Activated naive CD4-positive, alpha-beta T cell treated with anti-CD3 and anti-CD28 coated beads, Interleukin-2, amount 50 U/mL, for 16 hours (primary cell): ENCODE measurements at regions not wholly inside any gene's neighbourhood (a gene's known extent, or its start where the extent isn't known, plus 50 kb on each side); places are given as distances from the start of the nearest gene placed in this dataset.

Experiments
- DNase-seq: peaks from one replicate; pipeline ENCODE4 v3.0.0-alpha.2; 2020

- DNase-seq = no peak
Observed at GRCh38 chr2:180443888-180444287, 436.8 kb upstream of the CWC22 start.

- DNase-seq = no peak
Observed at GRCh38 chr2:180442860-180443644, 436.0 kb upstream of the CWC22 start.

- DNase-seq = no peak
Observed at GRCh38 chr2:180419212-180419611, 412.1 kb upstream of the CWC22 start.

GRCh38 chr2:180416627-180417026 lies 409.5 kb upstream of the CWC22 start:
- DNase-seq = no peak

- DNase-seq = no peak
Observed at GRCh38 chr2:180413336-180413735, 406.2 kb upstream of the CWC22 start.

GRCh38 chr2:180412219-180412618 lies 405.1 kb upstream of the CWC22 start:
- DNase-seq = no peak

- no peak for DNase-seq
Observed at GRCh38 chr2:180411661-180412060, 404.6 kb upstream of the CWC22 start.

GRCh38 chr2:180406687-180407086 lies 399.6 kb upstream of the CWC22 start:
- no peak for DNase-seq

- DNase-seq = no peak
Observed at GRCh38 chr2:180405520-180405919, 398.4 kb upstream of the CWC22 start.

GRCh38 chr2:180394305-180394704 lies 387.2 kb upstream of the CWC22 start:
- no peak for DNase-seq

- DNase-seq = no peak
Observed at GRCh38 chr2:180385601-180386201, 378.6 kb upstream of the CWC22 start.

GRCh38 chr2:180376066-180376465 lies 369.0 kb upstream of the CWC22 start:
- no peak for DNase-seq

GRCh38 chr2:180374502-180375281 lies 367.6 kb upstream of the CWC22 start:
- DNase-seq = no peak

- DNase-seq = no peak
Observed at GRCh38 chr2:180370511-180371205, 363.6 kb upstream of the CWC22 start.

GRCh38 chr2:180368881-180369280 lies 361.8 kb upstream of the CWC22 start:
- DNase-seq = no peak

GRCh38 chr2:180367815-180368214 lies 360.7 kb upstream of the CWC22 start:
- DNase-seq = no peak

- no peak for DNase-seq
Observed at GRCh38 chr2:180366481-180366880, 359.4 kb upstream of the CWC22 start.

- DNase-seq = no peak
Observed at GRCh38 chr2:180364719-180365118, 357.6 kb upstream of the CWC22 start.

- DNase-seq = no peak
Observed at GRCh38 chr2:180360283-180360618, 353.2 kb upstream of the CWC22 start.

GRCh38 chr2:180359522-180360282 lies 352.6 kb upstream of the CWC22 start:
- no peak for DNase-seq

GRCh38 chr2:180358458-180358857 lies 351.4 kb upstream of the CWC22 start:
- no peak for DNase-seq

GRCh38 chr2:180356676-180357075 lies 349.6 kb upstream of the CWC22 start:
- no peak for DNase-seq

- no peak for DNase-seq
Observed at GRCh38 chr2:180352620-180353019, 345.5 kb upstream of the CWC22 start.
